Gastrocnemius medialis (tissue), 4 donors: ENCODE measurements at regions not wholly inside any gene's neighbourhood (a gene's known extent, or its start where the extent isn't known, plus 50 kb on each side); places are given as distances from the start of the nearest gene placed in this dataset.

Experiments
- CTCF ChIP-seq, 5 experiments: fragments of 450-650 bp in 3 of 5; fragments of 200-600 bp in 2 of 5; sonication (generic) in 2 of 5; IDR thresholded peaks in 4 of 5; conservative IDR thresholded peaks in 1 of 5; 1 replicate in 4 of 5; 2 replicates in 1 of 5; pipeline ENCODE4 v1.5.1; 2016 to 2019; ENCODE audit warnings: antibody characterized with exemption in 5 of 5, mild to moderate bottlenecking in 3 of 5, moderate library complexity in 3 of 5
- POLR2A ChIP-seq, 2 donors: fragments of 450-650 bp; IDR thresholded peaks; one replicate each; pipeline ENCODE4 v1.6.1; 2017; ENCODE audit warnings: antibody characterized with exemption in 2 of 2, mild to moderate bottlenecking in 2 of 2, moderate library complexity in 2 of 2

- TF ChIP-seq CTCF (IDR thresholded peaks at IDR 0.05 in 4 of 5, conservative IDR thresholded peaks at IDR 0.05 in 1 of 5) (no peak), POLR2A (IDR thresholded peaks at IDR 0.05) (no peak)
These were observed 79.2 kb downstream of the RIPK4 start for GRCh38 chr21:41687633-41688032.
